Suppressor macrophage treated with lipopolysaccharide for 1 hour (primary cell): ENCODE measurements at regions not wholly inside any gene's neighbourhood (a gene's known extent, or its start where the extent isn't known, plus 50 kb on each side); places are given as distances from the start of the nearest gene placed in this dataset.
"Not testable (repeated sequence)": the region's sequence is repeated elsewhere in the genome, so short reads cannot be mapped to it uniquely, and the experiment has no call there.

Experiments
- DNase-seq, 3 donors: peaks; one replicate each; pipeline ENCODE4 v3.0.0-alpha.2; 2020 to 2022

- peak; percentile 32 to 45 (median 43) for DNase-seq
Measured at GRCh38 chr3:87792534-87793336, 266.1 kb downstream of the CGGBP1 start, which contains the start of gene HTR1F. Gene HTR1F (plus strand): TSS chr3:87792706.

DNA sequence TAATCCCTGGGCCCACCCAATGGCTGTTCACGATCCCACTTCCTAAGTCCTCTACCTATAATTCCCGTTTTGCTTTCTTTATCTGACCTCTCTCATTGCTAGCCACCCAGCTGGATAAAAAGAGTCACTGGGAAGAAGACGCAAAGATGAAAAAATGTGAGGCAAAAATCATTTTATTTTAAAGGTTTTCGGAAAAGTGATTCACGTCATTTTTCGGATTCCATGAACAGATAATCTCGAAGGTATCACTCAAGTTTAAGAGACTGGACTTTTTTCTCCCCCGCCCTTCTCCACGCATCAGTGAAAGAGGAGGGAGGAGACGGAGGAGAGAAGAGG, 266.6 kb downstream of the CGGBP1 start:
- no peak for DNase-seq

DNA sequence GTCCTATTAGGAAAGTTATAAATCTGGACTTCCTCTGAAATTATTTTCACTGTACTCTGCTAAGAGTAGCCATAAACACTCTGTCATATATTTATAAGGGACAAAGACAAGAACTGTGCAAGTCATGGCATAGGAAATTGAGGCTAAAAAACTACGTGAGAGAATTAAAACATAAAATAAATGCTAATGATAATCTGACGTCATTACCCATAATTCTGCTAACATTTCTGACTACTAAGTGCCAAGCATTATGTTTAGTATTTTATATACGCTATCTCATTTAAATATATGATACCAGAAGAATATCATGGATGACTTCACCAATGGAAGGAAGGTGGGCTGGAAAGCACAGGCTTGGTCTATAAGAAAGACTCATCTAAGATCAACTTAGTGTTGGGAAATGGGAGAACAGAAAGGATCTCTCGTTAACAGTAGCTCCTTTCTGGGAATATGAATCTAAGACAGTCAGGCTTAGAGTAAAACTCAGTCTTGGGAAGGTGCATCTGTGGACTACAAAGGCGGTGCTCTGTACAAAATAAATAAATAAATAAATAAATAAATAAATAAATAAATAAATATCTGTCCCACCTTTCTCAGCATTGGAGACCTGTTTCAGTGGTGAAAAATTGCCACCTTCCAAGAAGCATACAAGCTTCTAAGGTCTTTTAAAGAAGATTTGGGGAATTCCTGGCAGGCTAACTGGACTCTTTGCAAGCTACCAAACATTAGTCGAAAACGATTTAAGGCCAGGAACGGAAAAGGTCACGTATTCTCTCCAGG, 267.4 kb downstream of the CGGBP1 start:
- no peak for DNase-seq

- not testable (repeated sequence) for DNase-seq
Measured at GRCh38 chr3:87789049-87789448, 269.8 kb downstream of the CGGBP1 start.

GRCh38 chr3:87788516-87788915, 270.3 kb downstream of the CGGBP1 start:
- DNase-seq: no peak

- peak; percentile 63 to 94 (median 93) for DNase-seq
Measured at GRCh38 chr3:87780811-87781210, 278.0 kb downstream of the CGGBP1 start.

- DNase-seq: peak in 2 of 3 donors; percentile 63
Measured at GRCh38 chr3:87778876-87779275, 279.9 kb downstream of the CGGBP1 start.

GRCh38 chr3:87771337-87772192, 287.2 kb downstream of the CGGBP1 start:
- DNase-seq: peak; percentile 61 to 72 (median 71)

GRCh38 chr3:87766721-87767120, 292.1 kb downstream of the CGGBP1 start:
- no peak for DNase-seq

DNA sequence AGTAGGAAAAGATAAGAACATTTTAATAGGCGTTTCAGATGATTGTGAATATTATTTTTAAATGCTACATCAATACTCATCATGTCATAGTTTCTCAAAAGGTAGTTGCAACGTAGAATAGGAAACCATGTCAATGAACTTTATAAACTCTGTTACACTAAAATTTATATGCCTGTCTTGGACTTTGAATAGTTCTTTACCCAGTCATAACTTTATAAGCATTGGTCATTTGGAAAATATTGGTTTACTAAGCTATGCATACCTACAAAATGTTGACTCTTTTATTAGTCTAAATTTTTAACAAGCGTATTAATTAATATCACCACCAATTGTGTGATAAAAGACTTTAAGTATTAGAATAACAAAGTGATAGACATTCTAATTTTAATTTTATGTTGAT, 293.5 kb downstream of the CGGBP1 start:
- no peak for DNase-seq

DNA sequence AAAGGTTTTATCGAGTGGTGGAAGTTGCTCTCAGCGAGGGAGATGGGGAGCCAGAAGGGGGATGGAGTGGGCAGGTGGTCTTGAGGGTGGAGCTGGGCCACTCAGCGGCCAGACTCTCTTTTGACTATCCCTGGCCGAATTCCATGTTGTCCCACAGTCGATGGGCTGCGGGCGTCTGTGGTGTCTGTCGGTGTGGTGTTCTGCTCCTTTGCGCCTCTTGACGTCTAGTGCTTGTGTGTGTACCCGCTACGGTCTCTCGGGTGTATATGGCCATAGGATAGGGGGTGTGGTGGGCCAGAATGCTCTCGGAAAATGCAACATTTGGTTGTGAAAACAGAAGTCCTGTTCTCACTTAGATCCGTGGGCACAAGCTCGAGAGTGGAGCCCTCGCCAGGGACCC, 297.0 kb downstream of the CGGBP1 start:
- DNase-seq: no peak

- DNase-seq: no peak
Measured at GRCh38 chr3:87761341-87761740, 297.5 kb downstream of the CGGBP1 start.

- DNase-seq: no peak
Measured at GRCh38 chr3:87756616-87757015, 302.2 kb downstream of the CGGBP1 start.

- DNase-seq: no peak
Measured at GRCh38 chr3:87755852-87756251, 303.0 kb downstream of the CGGBP1 start.

DNA sequence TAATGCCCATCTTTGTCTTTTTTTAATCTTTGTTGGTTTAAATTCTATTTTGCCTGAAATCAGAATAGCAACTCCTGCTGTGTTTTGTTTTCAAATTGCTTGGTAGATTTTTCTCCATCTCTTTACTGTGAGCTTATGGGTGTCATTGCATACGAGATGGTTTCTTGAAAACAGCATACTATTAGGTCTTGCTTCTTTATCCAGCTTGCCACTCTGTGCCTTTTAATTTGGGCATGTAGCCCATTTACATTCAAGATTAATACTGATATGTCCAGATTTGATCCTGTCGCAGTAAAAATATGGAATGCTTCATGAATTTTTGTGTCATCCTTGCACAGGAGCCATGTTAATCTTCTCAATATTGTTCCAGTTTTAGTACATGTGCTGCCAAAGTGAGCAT, 316.6 kb downstream of the CGGBP1 start:
- DNase-seq: no peak

- DNase-seq: not testable (repeated sequence)
Measured at GRCh38 chr3:87740894-87741293, 317.9 kb downstream of the CGGBP1 start.

DNA sequence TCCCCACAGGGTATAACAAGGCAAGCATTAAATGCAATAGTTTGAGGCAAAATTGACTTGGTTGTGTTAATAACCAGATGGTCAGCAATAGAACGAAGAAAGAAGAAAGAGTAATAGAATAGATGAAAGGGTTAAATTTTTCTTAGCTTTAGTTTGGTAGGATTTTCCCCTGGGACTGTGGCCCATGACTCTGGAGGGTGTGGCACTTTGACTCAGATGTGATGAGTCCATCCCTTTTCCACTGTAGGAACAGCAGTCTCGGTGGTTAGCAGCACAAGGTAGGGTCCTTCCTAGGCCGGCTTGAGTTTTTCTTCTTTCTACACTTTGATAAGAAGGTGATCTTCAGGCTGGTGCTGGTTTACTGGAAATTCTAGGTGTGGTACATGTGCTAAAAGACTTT, 321.0 kb downstream of the CGGBP1 start:
- not testable (repeated sequence) for DNase-seq

DNA sequence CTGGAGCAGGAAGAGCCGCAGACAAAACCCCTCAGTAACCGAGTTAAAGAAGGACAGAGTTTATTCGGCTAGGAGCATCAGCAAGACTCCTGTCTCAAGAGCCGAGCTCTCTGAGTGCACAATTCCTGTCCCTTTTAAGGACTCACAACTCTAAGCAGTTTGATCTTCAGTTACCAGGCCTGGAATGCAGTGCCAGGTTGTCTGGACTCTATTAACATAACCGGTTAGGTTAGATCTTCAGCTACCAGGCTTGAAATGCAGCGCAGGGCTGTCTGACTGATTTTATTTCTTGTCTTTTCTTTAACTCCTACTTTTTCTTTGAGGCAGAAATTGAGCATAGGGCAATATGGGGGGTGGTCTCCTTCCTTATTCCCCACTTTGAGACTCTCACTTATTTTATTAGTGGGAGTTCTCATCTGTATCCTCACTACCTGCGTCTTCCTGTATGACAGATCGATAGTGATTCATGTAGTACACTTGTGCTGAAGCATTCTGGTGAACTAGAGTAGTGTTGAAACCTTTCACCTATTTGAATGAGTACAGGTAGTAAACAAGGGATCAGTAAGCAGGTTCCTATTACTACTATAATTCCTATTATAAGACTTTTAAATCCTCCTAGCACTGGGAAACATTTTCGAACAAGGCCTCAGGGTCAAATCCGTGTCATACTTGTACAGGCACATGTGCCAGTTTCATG, 325.0 kb downstream of the CGGBP1 start:
- DNase-seq: no peak

DNA sequence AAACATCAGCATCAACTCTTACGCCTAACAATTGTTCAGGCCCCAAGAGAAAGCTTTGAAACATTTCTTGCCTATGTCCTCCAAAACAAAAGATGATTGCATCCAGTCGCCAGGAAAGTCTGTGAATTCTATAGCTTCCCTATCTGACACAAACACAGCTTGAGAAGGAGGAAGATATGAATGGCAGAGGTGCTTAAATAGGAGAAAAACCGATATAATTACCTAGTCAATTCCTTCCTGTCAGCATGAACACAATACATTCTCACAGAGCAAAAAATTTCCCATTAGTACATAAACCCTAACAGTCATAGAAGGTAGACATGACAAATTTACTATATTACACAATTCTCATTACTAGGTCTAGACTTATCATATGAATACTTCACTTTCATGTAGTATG, 326.5 kb downstream of the CGGBP1 start:
- DNase-seq: no peak

DNA sequence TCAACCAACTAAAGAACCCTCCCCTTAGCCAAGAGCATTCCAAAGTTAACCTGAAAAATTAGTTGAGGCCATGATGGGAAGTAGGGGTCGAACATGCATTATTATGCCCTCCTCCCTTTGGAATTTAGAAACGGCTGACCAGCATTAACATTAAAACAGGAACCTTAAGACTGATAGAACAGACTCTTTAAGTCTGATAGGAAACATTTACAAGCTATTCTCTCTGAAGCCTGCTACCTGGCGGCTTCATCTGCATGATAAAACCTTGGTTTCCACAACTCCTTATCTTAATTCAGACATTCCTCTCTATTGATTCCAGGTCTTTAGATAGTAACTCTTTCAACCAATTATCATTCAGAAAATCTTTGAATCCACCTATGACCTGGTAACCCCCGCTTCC, 331.0 kb downstream of the CGGBP1 start:
- DNase-seq: peak in 1 of 3 donors; percentile 15

DNA sequence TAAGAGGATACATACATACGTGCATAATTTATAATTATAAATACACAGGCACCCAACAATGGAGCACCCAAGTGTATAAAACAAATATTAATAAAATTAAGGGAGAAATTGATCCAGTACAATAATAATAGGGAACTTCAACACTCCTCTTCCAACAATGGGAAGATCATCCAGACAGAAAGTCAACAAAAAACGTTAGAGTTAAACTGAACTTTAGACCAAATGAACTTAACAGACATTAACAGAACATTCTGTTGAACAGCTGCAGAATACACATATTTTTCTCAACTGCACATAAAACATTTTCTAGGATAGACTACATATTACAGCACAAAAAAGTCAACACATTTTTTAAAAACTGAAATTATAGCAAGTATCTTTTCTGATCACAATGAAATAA, 339.7 kb downstream of the CGGBP1 start:
- DNase-seq: peak in 1 of 3 donors; percentile 10

DNA sequence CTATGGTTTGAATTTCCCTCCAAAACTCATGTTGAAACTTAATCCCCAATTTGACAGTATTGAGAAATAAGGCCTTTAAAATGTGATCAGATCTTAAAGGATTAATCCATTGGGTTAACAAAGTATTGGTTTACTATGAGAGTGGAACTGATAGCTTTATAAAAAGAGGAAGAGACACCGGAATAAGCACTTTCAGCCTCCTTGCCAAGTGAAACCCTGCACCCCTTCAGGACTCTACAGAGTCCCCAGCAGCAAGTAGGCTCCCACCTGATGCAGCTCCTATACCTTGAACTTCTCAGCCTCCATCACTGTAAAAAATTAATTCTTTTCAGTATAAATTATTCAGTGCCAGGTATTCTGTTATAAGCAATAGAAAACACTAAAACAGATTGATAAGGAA, 348.3 kb downstream of the CGGBP1 start:
- no peak for DNase-seq

DNA sequence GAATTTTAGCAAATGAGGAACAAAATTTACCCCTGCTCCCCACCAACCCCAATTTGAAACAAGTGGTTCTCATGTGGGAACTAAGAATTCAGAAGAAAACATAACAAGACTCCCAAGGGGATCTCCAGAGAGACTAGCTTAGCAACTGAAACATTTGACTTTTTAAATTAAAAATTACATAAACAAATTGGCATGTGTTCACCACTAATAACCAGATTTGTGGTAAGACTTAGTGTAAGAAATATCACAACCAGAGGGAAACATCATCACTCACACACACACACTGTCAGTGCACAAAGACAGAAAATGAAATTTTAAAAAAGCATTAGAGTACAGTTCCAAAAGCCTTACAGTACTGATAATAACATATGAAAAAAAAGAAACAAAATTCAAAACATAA, 348.8 kb downstream of the CGGBP1 start:
- DNase-seq: no peak
